Activated T-helper 17 cell treated with anti-CD3 and anti-CD28 coated beads, Interleukin-2, amount 50 U/mL, for 72 hours (primary cell): ENCODE measurements at regions not wholly inside any gene's neighbourhood (a gene's known extent, or its start where the extent isn't known, plus 50 kb on each side); places are given as distances from the start of the nearest gene placed in this dataset.
A peak's percentile ranks its signal among the peaks of the same experiment; 100 is the strongest.
"Not testable (repeated sequence)": the region's sequence is repeated elsewhere in the genome, so short reads cannot be mapped to it uniquely, and the experiment has no call there.

Experiments
- ATAC-seq: fragments of 150-1000 bp; cut with Tn5 transposase; replicated peaks from 2 replicates; pipeline ENCODE4 v1.10.0; 2021; ENCODE audit warnings: mild to moderate bottlenecking, moderate library complexity
- H3K27ac Mint-ChIP-seq: one replicate; pipeline ENCODE4 v1.8.0; 2022; ENCODE audit warnings: mixed read lengths
- H3K27me3 Mint-ChIP-seq: one replicate; pipeline ENCODE4 v1.8.0; 2022; ENCODE audit warnings: mixed read lengths
- H3K36me3 Mint-ChIP-seq: one replicate; pipeline ENCODE4 v1.8.0; 2022; ENCODE audit warnings: low read depth, mild to moderate bottlenecking, mixed read lengths
- H3K4me1 Mint-ChIP-seq: one replicate; pipeline ENCODE4 v1.8.0; 2022; ENCODE audit warnings: mixed read lengths
- H3K4me3 Mint-ChIP-seq: one replicate; pipeline ENCODE4 v1.8.0; 2022; ENCODE audit warnings: mild to moderate bottlenecking, mixed read lengths
- H3K9me3 Mint-ChIP-seq: one replicate; pipeline ENCODE4 v1.8.0; 2022; ENCODE audit warnings: mixed read lengths

DNA sequence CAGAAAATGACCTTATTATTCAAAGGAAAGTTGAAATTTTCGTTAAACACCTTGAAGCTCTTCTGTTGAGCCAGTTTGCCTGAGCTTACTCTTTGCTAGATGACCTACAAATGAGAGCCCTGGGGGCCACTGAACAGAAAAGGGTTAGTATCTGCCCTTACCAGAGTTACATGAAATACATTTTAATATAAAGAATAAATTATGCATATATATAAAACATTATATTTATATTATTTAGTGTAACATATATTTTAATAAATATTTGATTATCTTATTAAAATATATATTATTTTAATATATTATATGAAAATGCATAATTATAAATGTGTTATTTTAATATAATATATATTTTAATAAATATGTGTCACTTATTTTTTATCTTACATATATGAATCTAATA lies 628.4 kb upstream of the TPK1 start:
- Mint-ChIP-seq H3K36me3 (no peaks in the 10 kb centered on the region), H3K9me3 (peaks cover 3% of the 10 kb centered on the region), H3K4me1 (no peaks in the 10 kb centered on the region), H3K27ac (no peak overlapping the region), H3K27me3 (no peaks in the 10 kb centered on the region), H3K4me3 (no peak overlapping the region)
- ATAC-seq: no peak

DNA sequence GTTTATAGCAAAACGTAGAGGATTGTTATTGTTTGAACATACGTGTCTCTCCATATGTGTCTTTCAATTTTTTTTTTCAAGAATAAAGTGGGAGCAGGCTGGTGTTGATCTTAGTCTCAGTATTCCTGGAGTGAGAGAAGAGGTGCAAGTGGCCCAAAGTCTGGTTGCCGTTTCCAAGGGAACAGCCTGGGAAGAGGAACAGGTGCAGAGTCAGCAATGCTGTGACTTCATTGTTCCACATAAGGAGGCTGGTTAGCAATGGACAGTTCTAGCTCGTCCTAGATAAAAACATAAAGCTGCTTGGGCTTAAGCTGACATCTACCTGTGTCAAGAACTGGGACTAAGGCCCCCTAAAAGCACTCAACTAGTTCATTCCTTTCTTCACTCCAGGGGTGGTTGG lies 626.6 kb upstream of the TPK1 start:
- Mint-ChIP-seq H3K27me3 (no peaks in the 10 kb centered on the region), H3K36me3 (no peaks in the 10 kb centered on the region), H3K27ac (no peak overlapping the region), H3K4me1 (no peaks in the 10 kb centered on the region), H3K4me3 (no peak overlapping the region), H3K9me3 (peaks cover 3% of the 10 kb centered on the region)
- ATAC-seq: no peak

DNA sequence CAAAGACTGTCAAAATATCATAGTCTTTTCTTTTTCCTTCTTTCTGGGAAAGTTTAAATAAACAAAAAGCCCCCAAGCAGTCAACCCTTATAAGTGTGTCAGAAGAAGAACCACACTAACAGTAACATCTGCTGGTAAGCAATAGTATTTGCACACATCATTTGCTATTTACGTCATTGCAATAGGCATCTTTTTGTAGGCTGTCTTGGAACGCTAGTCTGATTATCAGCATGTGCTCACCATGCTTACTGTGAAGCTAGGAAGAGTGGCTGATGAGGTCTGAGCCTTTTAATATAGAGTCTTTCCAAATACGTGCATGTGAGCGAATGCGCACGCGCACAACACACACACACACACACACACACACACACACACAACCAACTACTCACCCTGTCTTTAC lies 599.0 kb upstream of the TPK1 start:
- Mint-ChIP-seq H3K4me1 (no peaks in the 10 kb centered on the region), H3K27ac (no peak overlapping the region), H3K9me3 (no peaks in the 10 kb centered on the region), H3K36me3 (no peaks in the 10 kb centered on the region), H3K27me3 (no peaks in the 10 kb centered on the region), H3K4me3 (no peak overlapping the region)
- no peak for ATAC-seq

GRCh38 chr7:145431834-145432233 lies 596.0 kb upstream of the TPK1 start:
- no peaks in the 10 kb centered on the region for H3K27me3 Mint-ChIP-seq
- H3K9me3 Mint-ChIP-seq: peaks cover 1% of the 10 kb centered on the region
- H3K36me3 Mint-ChIP-seq: no peaks in the 10 kb centered on the region
- peak; percentile 45 for ATAC-seq
- H3K27ac Mint-ChIP-seq: no peak overlapping the region
- H3K4me3 Mint-ChIP-seq: no peak overlapping the region
- no peaks in the 10 kb centered on the region for H3K4me1 Mint-ChIP-seq

- not testable (repeated sequence) for H3K27ac Mint-ChIP-seq, H3K4me3 Mint-ChIP-seq, H3K9me3 Mint-ChIP-seq, ATAC-seq, H3K27me3 Mint-ChIP-seq, H3K36me3 Mint-ChIP-seq, H3K4me1 Mint-ChIP-seq
Observed at GRCh38 chr7:145418481-145418880, 582.6 kb upstream of the TPK1 start.

DNA sequence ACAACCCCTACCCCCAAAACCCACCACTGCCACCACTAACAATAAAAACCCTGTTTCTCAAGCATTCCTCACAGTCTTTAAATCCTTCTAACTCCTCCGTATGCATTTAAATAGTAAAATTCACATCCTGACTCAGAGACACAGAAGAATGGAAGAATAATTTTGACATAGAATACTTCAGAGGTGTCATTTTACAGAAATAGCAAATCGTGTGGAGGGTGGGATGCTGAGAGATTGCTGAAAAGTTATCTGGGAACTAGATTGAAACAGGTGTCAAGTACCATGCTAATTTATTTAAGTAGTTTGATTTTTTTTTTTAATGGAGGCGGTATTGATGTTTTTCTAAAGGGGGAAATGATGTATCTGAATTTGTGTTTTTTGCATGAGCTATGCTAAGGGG lies 575.2 kb upstream of the TPK1 start:
- no peak overlapping the region for H3K27ac Mint-ChIP-seq
- ATAC-seq: no peak
- H3K9me3 Mint-ChIP-seq: peaks cover 5% of the 10 kb centered on the region
- H3K36me3 Mint-ChIP-seq: no peaks in the 10 kb centered on the region
- no peaks in the 10 kb centered on the region for H3K4me1 Mint-ChIP-seq
- no peak overlapping the region for H3K4me3 Mint-ChIP-seq
- H3K27me3 Mint-ChIP-seq: no peaks in the 10 kb centered on the region

DNA sequence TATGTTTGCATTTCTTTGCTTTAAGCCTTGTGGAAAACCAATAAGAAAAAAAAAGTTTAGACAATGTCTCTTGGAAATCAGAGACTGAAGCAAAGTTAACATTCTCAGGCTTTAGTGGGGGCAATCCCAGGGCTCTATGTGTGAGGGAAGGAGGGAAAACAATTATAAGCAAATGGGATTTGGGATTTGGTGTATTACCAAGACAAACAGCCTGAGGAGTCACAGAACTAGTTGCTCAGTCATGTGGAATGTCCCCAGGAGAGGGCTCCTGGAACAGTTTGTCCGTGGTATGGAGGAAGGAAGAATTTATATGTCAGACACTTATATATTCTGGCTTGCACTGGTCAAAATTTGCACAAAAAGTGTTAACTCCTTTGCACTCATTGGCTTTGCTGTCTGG lies 562.9 kb upstream of the TPK1 start:
- Mint-ChIP-seq H3K36me3 (no peaks in the 10 kb centered on the region), H3K9me3 (peaks cover 6% of the 10 kb centered on the region), H3K4me3 (no peak overlapping the region), H3K27ac (no peak overlapping the region), H3K27me3 (no peaks in the 10 kb centered on the region), H3K4me1 (no peaks in the 10 kb centered on the region)
- no peak for ATAC-seq

DNA sequence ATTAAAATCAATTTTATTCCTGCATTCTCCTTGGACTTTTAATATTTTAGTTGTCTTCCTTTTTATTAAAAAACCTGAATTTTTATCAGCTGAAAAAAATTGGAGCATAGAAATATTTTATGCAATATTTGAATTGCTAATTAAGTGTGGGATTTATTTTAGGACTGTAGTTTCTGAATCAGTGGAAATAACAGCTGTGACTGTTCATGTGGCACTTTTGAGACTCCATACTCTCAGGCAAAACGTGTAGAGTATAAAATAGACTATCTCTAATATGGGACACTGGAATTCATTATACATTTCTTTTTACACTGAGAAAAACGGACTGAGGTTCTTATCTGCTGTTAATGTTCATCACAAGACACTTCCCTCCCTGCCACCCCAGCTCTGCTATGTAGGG lies 558.3 kb upstream of the TPK1 start:
- Mint-ChIP-seq H3K4me3 (no peak overlapping the region), H3K27me3 (no peaks in the 10 kb centered on the region), H3K27ac (no peak overlapping the region), H3K4me1 (no peaks in the 10 kb centered on the region), H3K9me3 (no peaks in the 10 kb centered on the region), H3K36me3 (no peaks in the 10 kb centered on the region)
- ATAC-seq: no peak

DNA sequence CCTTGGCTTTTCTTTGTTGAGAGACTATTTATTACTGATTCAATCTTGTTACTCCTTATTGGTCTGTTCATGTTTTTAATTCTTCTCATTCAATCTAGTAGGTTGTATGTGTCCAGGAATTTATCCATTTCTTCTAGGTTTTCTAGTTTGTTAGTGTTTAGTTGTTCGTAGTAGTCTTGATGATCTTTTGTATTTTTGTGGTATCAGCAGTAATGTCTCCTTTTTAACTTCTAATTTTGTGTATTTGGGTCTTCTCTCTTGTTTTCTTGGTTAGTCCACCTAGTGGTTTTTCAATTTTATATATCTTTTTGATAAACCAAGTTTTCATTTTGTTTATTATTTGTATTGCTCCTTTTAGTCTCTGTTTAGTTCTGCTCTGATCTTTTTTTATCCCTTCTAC lies 546.9 kb upstream of the TPK1 start:
- ATAC-seq: no peak
- Mint-ChIP-seq H3K9me3 (peaks cover 16% of the 10 kb centered on the region), H3K27ac (no peak overlapping the region), H3K36me3 (no peaks in the 10 kb centered on the region), H3K4me1 (no peaks in the 10 kb centered on the region), H3K4me3 (no peak overlapping the region), H3K27me3 (no peaks in the 10 kb centered on the region)

- H3K4me1 Mint-ChIP-seq: no peaks in the 10 kb centered on the region
- no peak overlapping the region for H3K27ac Mint-ChIP-seq
- no peaks in the 10 kb centered on the region for H3K27me3 Mint-ChIP-seq
- no peaks in the 10 kb centered on the region for H3K36me3 Mint-ChIP-seq
- H3K4me3 Mint-ChIP-seq: no peak overlapping the region
- no peaks in the 10 kb centered on the region for H3K9me3 Mint-ChIP-seq
- ATAC-seq: no peak
Observed at GRCh38 chr7:145378197-145378596, 542.3 kb upstream of the TPK1 start.

DNA sequence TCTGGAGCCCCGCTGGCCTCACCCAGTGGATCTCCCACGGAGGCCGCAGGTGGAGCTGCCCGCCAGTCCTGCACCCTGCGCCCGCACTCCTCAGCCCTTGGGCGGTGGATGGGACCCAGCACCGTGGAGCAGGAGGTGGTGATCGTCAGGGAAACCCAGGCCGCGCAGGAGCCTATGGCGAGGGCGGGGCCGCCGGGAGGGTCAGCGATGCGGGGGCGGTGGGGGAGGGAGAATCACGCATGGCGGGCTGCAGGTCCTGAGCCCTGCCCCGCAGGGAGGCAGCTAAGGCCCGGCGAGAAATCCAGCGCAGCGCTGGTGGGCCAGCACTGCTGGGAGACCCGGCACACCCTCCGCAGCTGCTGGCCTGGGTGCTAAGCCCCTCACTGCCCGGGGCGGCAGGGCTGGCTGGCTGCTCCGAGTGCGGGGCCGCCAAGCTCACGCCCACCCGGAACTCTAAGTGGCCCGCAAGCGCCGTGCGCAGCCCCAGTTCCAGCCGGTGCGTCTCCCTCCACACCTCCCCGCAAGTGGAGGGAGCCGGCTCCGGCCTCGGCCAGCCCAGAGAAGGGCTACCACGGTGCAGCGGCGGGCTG lies 524.8 kb upstream of the TPK1 start:
- H3K9me3 Mint-ChIP-seq: peaks cover 14% of the 10 kb centered on the region
- ATAC-seq: no peak
- H3K36me3 Mint-ChIP-seq: no peaks in the 10 kb centered on the region
- no peak overlapping the region for H3K27ac Mint-ChIP-seq
- no peaks in the 10 kb centered on the region for H3K4me1 Mint-ChIP-seq
- H3K4me3 Mint-ChIP-seq: no peak overlapping the region
- H3K27me3 Mint-ChIP-seq: no peaks in the 10 kb centered on the region

DNA sequence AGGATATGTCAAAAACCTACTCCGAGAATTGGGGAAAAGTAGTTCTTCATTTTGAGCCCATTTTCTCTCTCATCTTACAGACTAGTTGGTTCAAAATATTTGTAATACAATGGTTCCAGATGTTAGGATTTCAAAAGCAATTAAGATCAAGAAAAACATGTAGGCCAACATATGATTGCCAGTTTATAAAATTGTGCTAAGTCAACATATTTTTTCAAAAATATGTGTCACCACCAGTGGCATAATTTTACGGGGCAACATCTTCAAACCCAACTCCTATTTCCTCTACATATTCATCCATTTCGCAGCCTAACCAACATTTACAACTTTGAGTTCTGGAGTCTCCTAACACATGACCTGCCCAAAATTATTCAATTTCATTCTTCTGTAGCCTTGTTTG lies 514.5 kb upstream of the TPK1 start:
- no peak for ATAC-seq
- Mint-ChIP-seq H3K36me3 (no peaks in the 10 kb centered on the region), H3K27ac (no peak overlapping the region)

GRCh38 chr7:145349452-145349851 lies 513.6 kb upstream of the TPK1 start:
- not testable (repeated sequence) for ATAC-seq, H3K9me3 Mint-ChIP-seq, H3K4me3 Mint-ChIP-seq, H3K4me1 Mint-ChIP-seq, H3K27ac Mint-ChIP-seq, H3K27me3 Mint-ChIP-seq, H3K36me3 Mint-ChIP-seq

More for the DNA sequence above, 514.5 kb upstream of the TPK1 start:
- no peak overlapping the region for H3K4me3 Mint-ChIP-seq
- no peaks in the 10 kb centered on the region for H3K4me1 Mint-ChIP-seq
- H3K9me3 Mint-ChIP-seq: peaks cover 9% of the 10 kb centered on the region
- no peaks in the 10 kb centered on the region for H3K27me3 Mint-ChIP-seq

DNA sequence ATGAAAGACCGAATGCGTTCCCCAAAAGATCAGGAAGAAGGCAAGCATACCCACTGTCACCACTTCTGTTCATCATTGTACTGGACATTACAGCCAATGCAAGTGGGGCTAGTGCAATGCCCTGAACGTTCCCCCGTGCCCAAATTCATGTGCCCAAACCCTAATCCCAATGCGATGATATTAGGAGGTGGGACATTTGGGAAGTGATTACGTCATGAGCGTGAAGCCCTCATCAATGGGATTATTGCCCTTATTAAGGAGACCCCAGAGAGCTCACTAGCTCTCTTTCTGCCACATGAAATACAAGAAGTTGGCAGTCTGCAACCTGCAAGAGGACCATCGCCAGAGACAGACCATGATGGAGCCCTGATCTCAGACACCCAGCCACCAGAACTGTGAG lies 511.4 kb upstream of the TPK1 start:
- H3K9me3 Mint-ChIP-seq: peaks cover 9% of the 10 kb centered on the region
- H3K27me3 Mint-ChIP-seq: no peaks in the 10 kb centered on the region
- ATAC-seq: no peak
- H3K36me3 Mint-ChIP-seq: no peaks in the 10 kb centered on the region
- H3K4me3 Mint-ChIP-seq: no peak overlapping the region
- no peaks in the 10 kb centered on the region for H3K4me1 Mint-ChIP-seq
- no peak overlapping the region for H3K27ac Mint-ChIP-seq

GRCh38 chr7:145339319-145339718 lies 503.5 kb upstream of the TPK1 start:
- no peaks in the 10 kb centered on the region for H3K4me1 Mint-ChIP-seq
- peaks cover 4% of the 10 kb centered on the region for H3K9me3 Mint-ChIP-seq
- H3K4me3 Mint-ChIP-seq: no peak overlapping the region
- H3K27me3 Mint-ChIP-seq: no peaks in the 10 kb centered on the region
- ATAC-seq: no peak
- H3K27ac Mint-ChIP-seq: no peak overlapping the region
- H3K36me3 Mint-ChIP-seq: no peaks in the 10 kb centered on the region

DNA sequence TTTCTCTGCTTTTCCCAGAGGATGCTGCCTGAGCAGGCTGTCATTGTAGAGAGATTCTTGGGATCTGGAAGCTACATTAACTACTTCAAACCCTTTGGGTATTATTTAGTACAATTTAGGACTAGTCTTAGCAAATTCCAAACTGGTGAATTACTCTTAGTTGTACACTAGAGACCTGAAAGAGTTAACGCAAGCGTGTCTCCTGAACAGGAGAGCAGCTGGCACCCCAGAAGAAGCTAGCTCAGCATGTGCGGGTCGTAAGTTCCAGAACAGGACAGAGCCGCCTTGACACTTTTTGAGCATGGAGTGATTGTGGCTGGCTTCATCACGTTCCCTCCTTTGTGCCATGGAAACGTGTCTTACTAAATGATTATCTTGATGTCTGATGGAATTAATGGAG lies 495.7 kb upstream of the TPK1 start:
- no peak for ATAC-seq
- Mint-ChIP-seq H3K27me3 (no peaks in the 10 kb centered on the region), H3K27ac (no peak overlapping the region), H3K4me3 (no peak overlapping the region), H3K9me3 (peaks cover 10% of the 10 kb centered on the region), H3K36me3 (no peaks in the 10 kb centered on the region), H3K4me1 (no peaks in the 10 kb centered on the region)
